ENCODE measurements at regions not wholly inside any gene's neighbourhood (a gene's known extent, or its start where the extent isn't known, plus 50 kb on each side); places are given as distances from the start of the nearest gene placed in this dataset.

DNA sequence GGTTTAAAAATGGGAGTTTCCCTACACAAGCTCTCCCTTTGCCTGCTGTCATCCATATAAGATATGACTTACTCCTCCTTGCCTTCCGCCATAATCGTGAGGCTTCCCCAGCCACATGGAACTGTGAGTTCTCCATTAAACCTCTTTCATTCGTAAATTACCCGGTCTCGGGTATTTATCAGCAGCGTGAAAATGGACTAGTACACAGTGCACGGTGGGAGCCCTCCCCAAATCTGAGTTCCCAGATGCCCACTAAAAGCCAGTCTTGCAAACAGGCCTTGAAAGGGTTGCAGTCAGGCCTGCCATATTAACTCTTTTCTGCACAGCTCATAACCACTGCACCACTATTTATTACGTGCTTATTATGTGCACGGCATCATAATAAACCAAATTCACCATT is 400.9 kb downstream of the PRDM2 start:
- TF ChIP-seq, protein P1, sequence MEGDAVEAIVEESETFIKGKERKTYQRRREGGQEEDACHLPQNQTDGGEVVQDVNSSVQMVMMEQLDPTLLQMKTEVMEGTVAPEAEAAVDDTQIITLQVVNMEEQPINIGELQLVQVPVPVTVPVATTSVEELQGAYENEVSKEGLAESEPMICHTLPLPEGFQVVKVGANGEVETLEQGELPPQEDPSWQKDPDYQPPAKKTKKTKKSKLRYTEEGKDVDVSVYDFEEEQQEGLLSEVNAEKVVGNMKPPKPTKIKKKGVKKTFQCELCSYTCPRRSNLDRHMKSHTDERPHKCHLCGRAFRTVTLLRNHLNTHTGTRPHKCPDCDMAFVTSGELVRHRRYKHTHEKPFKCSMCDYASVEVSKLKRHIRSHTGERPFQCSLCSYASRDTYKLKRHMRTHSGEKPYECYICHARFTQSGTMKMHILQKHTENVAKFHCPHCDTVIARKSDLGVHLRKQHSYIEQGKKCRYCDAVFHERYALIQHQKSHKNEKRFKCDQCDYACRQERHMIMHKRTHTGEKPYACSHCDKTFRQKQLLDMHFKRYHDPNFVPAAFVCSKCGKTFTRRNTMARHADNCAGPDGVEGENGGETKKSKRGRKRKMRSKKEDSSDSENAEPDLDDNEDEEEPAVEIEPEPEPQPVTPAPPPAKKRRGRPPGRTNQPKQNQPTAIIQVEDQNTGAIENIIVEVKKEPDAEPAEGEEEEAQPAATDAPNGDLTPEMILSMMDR (conservative IDR thresholded peaks at IDR 0.05; ENCODE audit: low read depth, low read length): no peak
- no peak for TF ChIP-seq EZH2 (IDR thresholded peaks at IDR 0.05; ENCODE audit: low read length, unreplicated experiment)
